DMS 273 (cell line): ENCODE measurements at regions not wholly inside any gene's neighbourhood (a gene's known extent, or its start where the extent isn't known, plus 50 kb on each side); places are given as distances from the start of the nearest gene placed in this dataset.

Experiments used
- DNase-seq: peaks from one replicate; lab custom pipeline; 2025; ENCODE audit not compliant: unreplicated experiment; lab: John Stamatoyannopoulos, UW

GRCh38 chr18:27652480-27653121 is 467.5 kb upstream of the CHST9 start:
- DNase-seq, result no peak

- DNase-seq, result no peak
Observed at GRCh38 chr18:27649621-27650020, 464.5 kb upstream of the CHST9 start.

- DNase-seq, result no peak
Observed at GRCh38 chr18:27645929-27646328, 460.8 kb upstream of the CHST9 start.

GRCh38 chr18:27636576-27637085 is 451.5 kb upstream of the CHST9 start:
- DNase-seq, result no peak

GRCh38 chr18:27632706-27633105 is 447.6 kb upstream of the CHST9 start:
- DNase-seq, result no peak

GRCh38 chr18:27627927-27628326 is 442.8 kb upstream of the CHST9 start:
- DNase-seq, result peak; percentile 19

- DNase-seq, result no peak
Observed at GRCh38 chr18:27621236-27621890, 436.3 kb upstream of the CHST9 start.

GRCh38 chr18:27619906-27620305 is 434.8 kb upstream of the CHST9 start:
- no peak for DNase-seq

GRCh38 chr18:27619090-27619772 is 434.1 kb upstream of the CHST9 start:
- no peak for DNase-seq

GRCh38 chr18:27616324-27616723 is 431.2 kb upstream of the CHST9 start:
- no peak for DNase-seq

- DNase-seq, result no peak
Observed at GRCh38 chr18:27614951-27615844, 430.1 kb upstream of the CHST9 start.

GRCh38 chr18:27609221-27609620 is 424.1 kb upstream of the CHST9 start:
- DNase-seq, result no peak

GRCh38 chr18:27608742-27609141 is 423.6 kb upstream of the CHST9 start:
- DNase-seq, result peak; percentile 14

- no peak for DNase-seq
Observed at GRCh38 chr18:27608174-27608573, 423.1 kb upstream of the CHST9 start.

GRCh38 chr18:27606741-27607140 is 421.6 kb upstream of the CHST9 start:
- DNase-seq, result no peak

GRCh38 chr18:27605107-27605834 is 420.2 kb upstream of the CHST9 start:
- peak; percentile 78 for DNase-seq

GRCh38 chr18:27604583-27604982 is 419.5 kb upstream of the CHST9 start:
- DNase-seq, result no peak

- DNase-seq, result no peak
Observed at GRCh38 chr18:27602092-27602491, 417.0 kb upstream of the CHST9 start.

- DNase-seq, result no peak
Observed at GRCh38 chr18:27600245-27600644, 415.1 kb upstream of the CHST9 start.

GRCh38 chr18:27599202-27599829 is 414.2 kb upstream of the CHST9 start:
- DNase-seq, result peak; percentile 67
